Ammon's horn (tissue), 1 donor: ENCODE measurements at regions not wholly inside any gene's neighbourhood (a gene's known extent, or its start where the extent isn't known, plus 50 kb on each side); places are given as distances from the start of the nearest gene placed in this dataset.

Experiments used
- DNase-seq: peaks from one replicate; pipeline ENCODE4 v3.0.0-alpha.2; 2016; ENCODE audit warnings: low spot score

- DNase-seq = no peak
These were observed 175.4 kb upstream of the TP63 start for GRCh38 chr3:189455641-189456417.

GRCh38 chr3:189457201-189457607, 174.0 kb upstream of the TP63 start:
- no peak for DNase-seq

GRCh38 chr3:189457631-189458412, 173.4 kb upstream of the TP63 start:
- no peak for DNase-seq

DNA sequence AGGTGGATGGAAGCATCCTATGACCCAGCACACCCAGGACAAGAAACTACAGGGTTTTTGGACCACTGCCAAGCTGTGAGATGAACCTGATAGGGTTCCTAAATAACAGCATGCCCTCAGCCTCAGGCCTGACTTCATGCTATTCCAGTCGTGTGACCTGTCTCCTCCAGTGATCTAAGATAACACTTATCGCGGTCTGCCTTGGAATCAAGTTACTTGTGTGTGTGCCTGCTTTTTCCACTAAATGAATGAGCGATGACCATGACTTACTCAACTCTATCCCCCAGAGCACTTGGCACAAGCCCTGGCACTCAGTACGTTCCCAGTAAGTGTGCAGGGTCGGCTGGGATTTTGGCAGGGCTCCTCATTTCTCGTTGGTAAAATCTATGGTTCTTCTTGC, 172.7 kb upstream of the TP63 start:
- DNase-seq = no peak

- no peak for DNase-seq
These were observed 172.0 kb upstream of the TP63 start for GRCh38 chr3:189459231-189459630.

- no peak for DNase-seq
These were observed 170.7 kb upstream of the TP63 start for GRCh38 chr3:189460511-189460910.

- DNase-seq = no peak
These were observed 166.4 kb upstream of the TP63 start for GRCh38 chr3:189464799-189465198.

DNA sequence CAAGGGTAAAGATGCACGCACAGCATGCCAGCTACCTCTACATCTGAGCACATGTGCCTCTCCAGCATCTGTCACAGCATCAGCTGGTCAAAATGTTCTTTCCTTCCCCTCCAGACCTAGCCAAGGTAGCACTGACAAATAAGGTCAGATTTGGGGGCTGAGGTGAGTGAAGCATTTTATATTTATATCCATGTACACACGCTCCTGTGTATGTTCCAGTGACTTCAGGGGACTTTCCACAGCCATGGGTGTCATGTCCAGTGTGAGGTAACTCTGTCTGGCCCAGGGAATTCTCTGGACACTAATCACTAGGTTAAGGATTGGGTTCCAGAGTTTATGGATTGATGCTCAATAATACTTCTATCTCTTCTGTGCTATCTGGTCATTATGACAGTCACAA, 165.2 kb upstream of the TP63 start:
- DNase-seq = no peak

- DNase-seq = no peak
These were observed 163.7 kb upstream of the TP63 start for GRCh38 chr3:189467451-189467850.

DNA sequence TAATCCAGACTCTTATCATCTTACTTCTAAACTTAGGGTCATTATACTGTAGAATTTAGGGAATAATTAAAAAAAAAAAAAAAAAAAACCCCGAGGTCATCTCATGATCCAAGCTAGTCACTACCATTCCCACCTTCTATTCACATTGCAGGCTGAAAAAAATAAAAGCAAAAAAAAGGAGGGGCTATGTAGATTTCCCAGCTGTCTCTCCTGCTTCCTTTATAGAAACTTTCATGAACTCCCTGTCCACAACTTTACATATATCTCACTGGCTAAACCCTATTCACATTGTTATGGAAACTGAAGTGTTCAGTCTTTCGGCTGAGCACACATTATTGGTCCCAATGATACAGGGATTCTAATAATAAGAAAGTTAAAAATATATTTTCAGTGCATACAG, 156.2 kb upstream of the TP63 start:
- DNase-seq = no peak

- no peak for DNase-seq
These were observed 153.6 kb upstream of the TP63 start for GRCh38 chr3:189477614-189478013.

- no peak for DNase-seq
These were observed 144.6 kb upstream of the TP63 start for GRCh38 chr3:189486556-189486955.

GRCh38 chr3:189488241-189488767, 142.9 kb upstream of the TP63 start:
- DNase-seq = no peak

DNA sequence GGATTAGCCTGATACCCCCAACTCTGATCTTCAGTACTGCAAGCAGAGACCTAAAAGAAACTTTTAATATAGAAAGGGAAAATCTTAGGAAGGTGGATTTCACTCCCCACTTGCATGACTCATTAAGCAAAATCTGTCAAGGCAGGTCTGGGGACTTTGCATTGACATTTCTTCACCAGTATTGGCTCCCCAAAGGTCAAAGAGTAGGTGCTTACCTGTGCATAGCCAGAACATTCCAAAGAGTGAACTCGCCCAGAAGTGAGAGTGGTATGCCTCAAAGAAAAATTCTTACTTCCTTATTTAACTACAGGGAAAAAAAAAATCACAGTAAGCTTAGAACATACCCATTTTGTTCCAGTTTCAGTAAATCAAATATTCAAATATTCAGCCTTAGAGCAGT, 140.9 kb upstream of the TP63 start:
- DNase-seq = no peak

- no peak for DNase-seq
These were observed 140.4 kb upstream of the TP63 start for GRCh38 chr3:189490749-189491148.

GRCh38 chr3:189491831-189492230, 139.4 kb upstream of the TP63 start:
- DNase-seq = no peak

DNA sequence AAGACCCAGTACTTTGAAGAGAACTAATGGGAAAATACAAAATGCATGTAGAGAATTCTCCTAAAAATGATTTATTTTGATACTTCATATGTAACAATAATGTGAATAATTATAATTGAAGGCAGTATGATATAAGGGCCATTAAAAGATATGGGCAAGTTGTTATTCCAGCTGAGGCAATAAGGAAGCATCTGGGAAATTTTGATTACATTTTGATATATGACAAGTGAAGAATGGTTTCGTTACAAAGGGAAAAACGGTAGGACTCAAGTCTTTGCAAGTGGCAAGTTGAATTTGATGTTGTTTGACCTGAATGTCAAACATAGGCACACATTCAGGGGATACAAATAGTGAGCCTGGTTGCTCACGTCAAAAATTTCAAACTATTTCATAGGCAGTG, 137.9 kb upstream of the TP63 start:
- DNase-seq = no peak

DNA sequence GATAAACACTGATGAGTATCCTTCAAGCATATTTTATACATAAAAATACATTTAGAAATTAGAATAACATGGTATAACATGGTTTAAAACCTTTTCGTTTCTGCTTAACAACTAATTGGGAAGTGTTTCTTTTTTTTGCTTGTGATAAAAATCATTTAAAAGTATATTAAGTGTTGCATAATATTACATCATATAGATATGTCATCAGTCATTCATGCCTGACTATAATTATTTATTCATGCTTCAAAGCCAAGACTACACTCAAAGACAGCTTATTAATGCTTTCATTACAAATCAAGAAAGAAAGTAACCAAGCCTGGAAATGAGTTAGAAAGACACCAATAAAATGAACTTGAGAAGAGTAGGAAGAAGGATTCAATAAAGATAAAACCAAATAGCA, 136.6 kb upstream of the TP63 start:
- no peak for DNase-seq

DNA sequence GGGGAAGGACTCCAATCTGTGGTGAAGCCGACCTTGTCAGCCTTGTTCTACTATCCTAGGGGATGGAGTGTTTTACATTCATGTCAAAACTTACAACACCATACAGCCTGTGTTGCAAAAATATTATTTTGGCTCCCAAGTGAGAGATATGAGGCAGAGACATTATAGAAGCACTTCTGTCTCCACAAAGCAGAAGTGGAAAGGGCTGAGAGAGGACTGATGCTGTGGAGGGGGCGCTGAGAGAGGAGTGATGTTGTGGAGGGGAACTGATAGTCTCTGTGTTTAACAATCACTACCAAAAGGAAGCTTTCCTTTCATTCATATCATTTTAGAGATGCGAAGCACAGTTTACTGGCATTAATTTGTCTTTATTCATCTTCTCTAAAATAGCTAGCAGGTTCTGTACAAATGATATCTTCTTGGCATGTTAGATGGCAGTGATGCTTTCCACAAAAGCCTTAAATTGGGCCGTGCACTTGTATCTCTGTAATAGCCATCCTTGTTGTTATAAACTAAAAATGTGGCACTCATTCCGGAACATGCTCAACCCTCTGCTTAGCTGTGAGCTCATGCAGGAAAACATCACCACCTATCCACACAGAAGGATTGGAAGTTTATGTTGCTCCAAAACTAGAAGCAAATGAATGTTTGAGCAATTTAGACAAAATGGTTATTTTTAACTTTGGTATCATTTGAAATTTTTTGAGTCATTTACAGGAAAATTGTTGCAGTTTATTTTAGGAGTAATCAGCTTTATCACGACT, 134.6 kb upstream of the TP63 start:
- peak; percentile 9 for DNase-seq

DNA sequence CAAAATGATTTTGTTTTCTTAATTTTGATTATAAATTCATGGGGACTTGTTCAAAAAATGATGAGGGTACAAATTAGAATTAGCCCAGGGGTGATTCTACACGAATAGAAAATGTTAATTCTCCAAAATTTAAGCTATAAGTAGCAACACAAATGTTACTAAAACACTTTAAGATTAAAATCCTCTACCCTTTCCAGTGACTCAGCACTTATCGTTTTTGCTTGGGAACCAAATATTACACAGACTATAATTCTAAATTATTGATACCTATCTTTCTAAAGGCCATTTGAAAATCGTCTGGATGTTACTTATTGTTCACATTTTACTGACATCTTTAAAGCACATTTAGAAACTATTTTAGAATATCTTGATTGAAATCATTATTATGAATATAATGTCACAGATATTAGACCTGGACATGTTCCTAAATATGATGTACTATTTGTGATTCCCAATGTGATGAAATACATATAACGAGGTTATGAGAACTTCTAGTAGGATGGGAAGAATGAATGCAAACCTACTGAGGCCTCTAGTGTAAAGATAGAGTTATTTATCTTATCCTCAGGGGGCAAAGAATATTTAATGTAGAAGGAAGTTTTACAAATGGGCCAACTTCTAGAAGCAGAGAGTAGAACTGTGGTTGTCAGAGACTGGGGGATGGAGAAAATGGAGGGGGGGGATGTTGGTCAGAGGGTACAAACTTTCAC, 132.0 kb upstream of the TP63 start:
- no peak for DNase-seq

- DNase-seq = no peak
These were observed 130.9 kb upstream of the TP63 start for GRCh38 chr3:189500299-189500698.
